H9 (cell line): ENCODE measurements at regions not wholly inside any gene's neighbourhood (a gene's known extent, or its start where the extent isn't known, plus 50 kb on each side); places are given as distances from the start of the nearest gene placed in this dataset.
"Not testable (repeated sequence)": the region's sequence is repeated elsewhere in the genome, so short reads cannot be mapped to it uniquely, and the experiment has no call there.

Experiments
- DNase-seq: peaks from one replicate; pipeline ENCODE4 v3.0.0-alpha.2; 2017
- H2AFZ ChIP-seq: one replicate; pipeline ENCODE4 v1.6.1; 2013; ENCODE audit warnings: mild to moderate bottlenecking, low read length, control low read depth, moderate library complexity
- H2AK5ac ChIP-seq: 2 replicates; pipeline ENCODE4 v1.6.1; 2013; ENCODE audit warnings: low read length, control low read depth, mixed read lengths; ENCODE audit not compliant: insufficient read length
- H2BK120ac ChIP-seq: one replicate; pipeline ENCODE4 v1.6.1; 2013; ENCODE audit warnings: low read depth, mild to moderate bottlenecking, low read length, control low read depth, inconsistent platforms; ENCODE audit not compliant: poor library complexity, severe bottlenecking
- H2BK12ac ChIP-seq: 2 replicates; pipeline ENCODE4 v1.6.1; 2013; ENCODE audit warnings: low read length, control low read depth, mixed read lengths, low read depth; ENCODE audit not compliant: insufficient read length
- H2BK15ac ChIP-seq: 2 replicates; pipeline ENCODE4 v1.6.1; 2013; ENCODE audit warnings: low read depth, low read length, control low read depth
- H2BK20ac ChIP-seq: one replicate; pipeline ENCODE4 v1.6.1; 2013; ENCODE audit warnings: low read depth, mild to moderate bottlenecking, low read length, control low read depth, inconsistent platforms; ENCODE audit not compliant: poor library complexity, severe bottlenecking
- H2BK5ac ChIP-seq: 2 replicates; pipeline ENCODE4 v1.6.1; 2013; ENCODE audit warnings: low read length, control low read depth, mixed read lengths; ENCODE audit not compliant: insufficient read length
- H3K14ac ChIP-seq: 2 replicates; pipeline ENCODE4 v1.6.1; 2013; ENCODE audit warnings: low read length, control low read depth; ENCODE audit not compliant: insufficient read depth
- H3K18ac ChIP-seq: 2 replicates; pipeline ENCODE4 v1.6.1; 2013; ENCODE audit warnings: low read depth, mild to moderate bottlenecking, mixed read lengths, low read length, control low read depth; ENCODE audit not compliant: insufficient read length
- H3K23ac ChIP-seq: 2 replicates; pipeline ENCODE4 v1.6.1; 2013; ENCODE audit warnings: low read length, control low read depth, mixed read lengths, low read depth; ENCODE audit not compliant: insufficient read length
- H3K23me2 ChIP-seq: 2 replicates; pipeline ENCODE4 v1.6.1; 2013; ENCODE audit warnings: low read depth, mild to moderate bottlenecking, mixed read lengths, low read length, control low read depth; ENCODE audit not compliant: insufficient read length, poor library complexity, severe bottlenecking
- H3K27ac ChIP-seq: 2 replicates; pipeline ENCODE4 v1.5.1; 2013; ENCODE audit warnings: low read length, control low read depth, mixed read lengths, low read depth; ENCODE audit not compliant: insufficient read length
- H3K27me3 ChIP-seq: 2 replicates; pipeline ENCODE4 v1.6.1; 2013; ENCODE audit warnings: low read length, control low read depth, inconsistent platforms; ENCODE audit not compliant: insufficient read depth
- H3K4ac ChIP-seq: 2 replicates; pipeline ENCODE4 v1.6.1; 2013; ENCODE audit warnings: low read depth, mild to moderate bottlenecking, control low read depth, inconsistent platforms, low read length, moderate library complexity
- H3K4me1 ChIP-seq: 2 replicates; pipeline ENCODE4 v1.6.1; 2013; ENCODE audit warnings: low read length, control low read depth, inconsistent platforms; ENCODE audit not compliant: insufficient read depth
- H3K4me2 ChIP-seq: 2 replicates; pipeline ENCODE4 v1.6.1; 2013; ENCODE audit warnings: low read length, control low read depth, mixed read lengths; ENCODE audit not compliant: insufficient read length, insufficient read depth
- H3K56ac ChIP-seq: 2 replicates; pipeline ENCODE4 v1.6.1; 2013; ENCODE audit warnings: low read depth, mild to moderate bottlenecking, mixed read lengths, low read length, control low read depth; ENCODE audit not compliant: insufficient read length
- H3K79me1 ChIP-seq: 2 replicates; pipeline ENCODE4 v1.6.1; 2013; ENCODE audit warnings: low read depth, mild to moderate bottlenecking, moderate library complexity, low read length, control low read depth, inconsistent platforms; ENCODE audit not compliant: insufficient read depth, poor library complexity, severe bottlenecking
- H3K79me2 ChIP-seq: 2 replicates; pipeline ENCODE4 v1.6.1; 2013; ENCODE audit warnings: low read length, control low read depth, inconsistent platforms; ENCODE audit not compliant: insufficient read depth
- H3K9ac ChIP-seq: 2 replicates; pipeline ENCODE4 v1.6.1; 2013; ENCODE audit warnings: low read length, control low read depth, mixed read lengths; ENCODE audit not compliant: insufficient read length; ENCODE audit errors: extremely low read depth
- H3K9me3 ChIP-seq: one replicate; pipeline ENCODE4 v1.6.1; 2013; ENCODE audit warnings: low read depth, low read length, inconsistent platforms; ENCODE audit not compliant: control insufficient read depth
- H3T11ph ChIP-seq: one replicate; pipeline ENCODE4 v1.6.1; 2013; ENCODE audit warnings: mild to moderate bottlenecking, low read length, control low read depth, inconsistent platforms
- H4K20me1 ChIP-seq: one replicate; pipeline ENCODE4 v1.6.1; 2013; ENCODE audit not compliant: control insufficient read depth, insufficient read length, insufficient read depth
- H4K5ac ChIP-seq: 2 replicates; pipeline ENCODE4 v1.6.1; 2013; ENCODE audit warnings: low read depth, mild to moderate bottlenecking, mixed read lengths, low read length, control low read depth; ENCODE audit not compliant: insufficient read length
- H4K8ac ChIP-seq: replicated peaks from 2 replicates; pipeline ENCODE4 v1.6.1; 2013; ENCODE audit warnings: low read length, control low read depth, mixed read lengths, low read depth; ENCODE audit not compliant: insufficient read length
- H4K91ac ChIP-seq: 2 replicates; pipeline ENCODE4 v1.6.1; 2013; ENCODE audit warnings: low read depth, mild to moderate bottlenecking, moderate library complexity, mixed read lengths, low read length, control low read depth; ENCODE audit not compliant: insufficient read length
- H3K27ac Mint-ChIP-seq, 3 experiments: 2 replicates in 2 of 3; 3 replicates in 1 of 3; pipeline ENCODE4 v1.8.0; 2020 to 2021; ENCODE audit warnings: mixed read lengths in 3 of 3, mild to moderate bottlenecking in 1 of 3, moderate library complexity in 1 of 3
- H3K27me3 Mint-ChIP-seq: 2 replicates; pipeline ENCODE4 v1.8.0; 2021; ENCODE audit warnings: low read depth, mild to moderate bottlenecking, moderate library complexity, mixed read lengths
- H3K36me3 Mint-ChIP-seq, 3 experiments: 2 replicates in 2 of 3; 3 replicates in 1 of 3; pipeline ENCODE4 v1.8.0; 2020 to 2021; ENCODE audit warnings: low read depth in 3 of 3, mixed read lengths in 3 of 3; ENCODE audit not compliant: insufficient read depth in 1 of 3
- H3K4me1 Mint-ChIP-seq, 2 experiments: 2 replicates each; pipeline ENCODE4 v1.8.0; 2020; ENCODE audit warnings: mixed read lengths in 2 of 2
- H3K4me3 Mint-ChIP-seq, 2 experiments: 2 replicates in 1 of 2; 3 replicates in 1 of 2; pipeline ENCODE4 v1.8.0; 2020 to 2021; ENCODE audit warnings: mild to moderate bottlenecking in 2 of 2, mixed read lengths in 2 of 2, moderate library complexity in 1 of 2
- H3K9me3 Mint-ChIP-seq, 2 experiments: 2 replicates in 1 of 2; 3 replicates in 1 of 2; pipeline ENCODE4 v1.8.0; 2020; ENCODE audit warnings: mild to moderate bottlenecking in 2 of 2, mixed read lengths in 2 of 2, moderate library complexity in 1 of 2
- WGBS: extraction: QIAGEN DNeasy Blood & Tissue Kit; methylation state at CpG from one replicate; pipeline ENCODE4 v1.1.7; 2013; ENCODE audit warnings: missing lambda C conversion rate, low lambda C conversion rate, mixed read lengths; ENCODE audit not compliant: insufficient read length; ENCODE audit errors: extremely low coverage; 5-methylcytosine and 5-hydroxymethylcytosine counted together

- H3K4me2 ChIP-seq, H4K5ac ChIP-seq, H3K9ac ChIP-seq, H3K14ac ChIP-seq, H3K79me1 ChIP-seq, H2AK5ac ChIP-seq, DNase-seq, H3T11ph ChIP-seq, H4K91ac ChIP-seq, H3K56ac ChIP-seq, H3K4me1 ChIP-seq, H2BK15ac ChIP-seq, H3K23me2 ChIP-seq, H3K23ac ChIP-seq, H3K9me3 ChIP-seq, H2BK120ac ChIP-seq, H2BK5ac ChIP-seq, H2BK20ac ChIP-seq, H3K79me2 ChIP-seq, H2AFZ ChIP-seq, H3K27me3 ChIP-seq, H4K8ac ChIP-seq, H2BK12ac ChIP-seq, H3K18ac ChIP-seq, H3K27ac ChIP-seq, H4K20me1 ChIP-seq, H3K4ac ChIP-seq, H3K27ac Mint-ChIP-seq, H3K4me3 Mint-ChIP-seq: not testable (repeated sequence)
- Mint-ChIP-seq H3K36me3 (peaks cover 30 to 53% (median 47%) of the 10 kb centered on the region in 3 experiments), H3K27me3 (peaks cover 13% of the 10 kb centered on the region), H3K4me1 (peaks cover 0 to 13% of the 10 kb centered on the region in 2 experiments; a peak in 2 of 4 replicates), H3K9me3 (peaks cover 63 to 67% of the 10 kb centered on the region in 2 experiments)
- WGBS, result no CpG with 5 or more reads among the region's 2 CpGs
These were observed 76.8 kb upstream of the ZNF746 start for GRCh38 chr7:149574428-149574827.
